Cerebellar nuclear complex (tissue), 1 donor: ENCODE measurements at regions not wholly inside any gene's neighbourhood (a gene's known extent, or its start where the extent isn't known, plus 50 kb on each side); places are given as distances from the start of the nearest gene placed in this dataset.
"Not testable (repeated sequence)": the region's sequence is repeated elsewhere in the genome, so short reads cannot be mapped to it uniquely, and the experiment has no call there.

Experiments
- DNase-seq, 2 experiments: peaks; one replicate each; lab custom pipeline; 2025; lab: John Stamatoyannopoulos, UW

- no peak for DNase-seq
These were observed 257.0 kb upstream of the MINDY3 start for GRCh38 chr10:16117305-16117695.

DNA sequence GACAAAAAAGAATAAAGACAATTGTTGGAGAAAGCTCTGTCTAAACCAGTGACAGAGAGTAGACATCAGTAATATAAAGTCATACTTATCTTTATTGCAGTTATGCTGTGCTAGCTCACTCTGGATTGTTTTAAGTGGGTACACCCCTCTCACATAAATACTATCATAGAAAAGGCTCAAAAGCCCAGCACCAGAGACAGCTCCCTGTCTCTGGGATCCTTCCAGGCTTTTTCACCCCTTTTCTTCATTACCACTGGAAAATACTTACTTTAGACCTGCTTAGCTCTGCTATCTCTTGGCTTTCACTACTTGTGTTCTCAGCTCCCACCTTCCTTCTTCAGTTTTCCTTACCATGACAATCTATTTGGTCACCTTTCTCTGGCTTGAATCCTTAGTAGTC, 259.1 kb upstream of the MINDY3 start:
- DNase-seq: no peak

GRCh38 chr10:16120563-16120962, 260.3 kb upstream of the MINDY3 start:
- DNase-seq: no peak

DNA sequence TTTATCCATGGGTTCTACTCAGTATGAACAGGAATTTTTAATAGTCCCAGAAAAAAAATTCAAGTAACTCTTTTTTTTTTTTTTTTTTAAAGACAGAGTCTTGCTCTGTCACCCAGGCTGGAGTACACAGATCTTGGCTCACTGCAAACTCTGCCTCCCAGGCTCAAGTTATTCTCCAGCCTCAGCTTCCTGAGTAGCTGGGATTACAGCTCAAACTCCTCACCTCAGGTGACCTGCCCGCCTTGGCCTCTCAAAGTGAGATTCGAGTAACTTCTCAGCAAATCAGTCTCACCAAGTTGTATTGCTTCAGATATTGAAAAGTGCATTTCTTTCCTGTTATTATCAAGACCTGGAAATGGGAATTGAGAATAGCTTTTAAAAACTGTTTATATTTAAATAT, 281.2 kb upstream of the MINDY3 start:
- no peak for DNase-seq

DNA sequence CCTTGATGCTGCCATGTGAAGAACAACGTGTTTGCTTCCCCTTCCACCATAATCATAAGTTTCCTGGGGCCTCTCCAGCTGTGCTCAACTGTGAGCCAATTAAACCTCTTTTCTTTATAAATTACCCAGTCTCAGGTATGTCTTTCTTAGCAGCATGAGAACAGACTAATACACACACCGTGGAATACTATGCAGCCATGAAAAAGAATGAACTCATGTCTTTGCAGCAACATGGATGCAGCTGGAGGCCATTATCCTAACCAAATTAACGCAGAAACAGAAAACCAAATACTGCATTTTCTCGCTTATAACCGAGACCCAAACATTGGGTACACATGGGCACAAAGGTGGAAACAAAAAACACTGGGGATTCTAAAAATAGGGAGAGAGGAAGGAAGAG, 286.7 kb upstream of the MINDY3 start:
- DNase-seq: no peak

GRCh38 chr10:16155834-16156233, 281.0 kb upstream of the PTER start:
- no peak for DNase-seq

- DNase-seq: no peak
These were observed 280.1 kb upstream of the PTER start for GRCh38 chr10:16156681-16157080.

DNA sequence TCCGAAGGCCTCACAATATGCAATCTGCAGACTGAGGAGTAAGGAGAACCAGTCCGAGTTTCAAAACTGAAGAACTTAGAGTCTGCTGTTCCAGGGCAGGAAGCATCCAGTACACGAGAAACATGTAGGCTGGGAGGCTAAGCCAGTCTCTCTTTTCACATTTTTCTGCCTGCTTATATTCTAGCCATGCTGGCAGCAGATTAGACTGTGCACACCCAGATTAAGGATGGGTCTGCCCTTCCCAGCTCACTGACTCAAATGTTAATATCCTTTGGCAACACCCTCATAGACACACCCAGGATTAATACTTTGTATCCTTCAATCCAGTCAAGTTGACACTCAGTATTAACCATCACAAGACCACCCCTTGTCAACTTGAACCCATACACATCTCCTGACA, 271.7 kb upstream of the PTER start:
- not testable (repeated sequence) for DNase-seq

GRCh38 chr10:16182144-16182543, 254.7 kb upstream of the PTER start:
- no peak for DNase-seq

GRCh38 chr10:16182688-16183087, 254.1 kb upstream of the PTER start:
- no peak for DNase-seq

GRCh38 chr10:16184096-16184597, 252.7 kb upstream of the PTER start:
- DNase-seq: no peak

- DNase-seq: no peak
These were observed 251.9 kb upstream of the PTER start for GRCh38 chr10:16184906-16185305.

DNA sequence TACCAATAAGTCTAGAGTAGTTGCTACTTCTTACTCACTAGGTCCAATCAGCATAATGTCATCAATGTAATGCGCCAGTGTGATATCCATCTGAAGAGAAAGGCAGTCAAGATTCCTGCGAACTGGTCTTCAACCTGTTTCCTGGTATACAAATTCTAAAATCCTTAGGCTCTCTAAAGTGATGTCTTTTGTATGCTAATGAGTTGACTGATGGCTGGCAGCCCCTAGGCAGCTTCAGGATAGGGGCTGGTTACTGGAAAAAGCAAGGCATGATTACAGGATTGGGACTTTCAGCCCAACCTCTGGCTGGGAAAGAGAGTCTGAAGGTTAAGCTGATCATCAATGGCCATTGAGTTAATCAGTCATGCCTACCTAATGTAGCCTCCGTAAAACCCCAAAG, 250.2 kb upstream of the PTER start:
- no peak for DNase-seq

DNA sequence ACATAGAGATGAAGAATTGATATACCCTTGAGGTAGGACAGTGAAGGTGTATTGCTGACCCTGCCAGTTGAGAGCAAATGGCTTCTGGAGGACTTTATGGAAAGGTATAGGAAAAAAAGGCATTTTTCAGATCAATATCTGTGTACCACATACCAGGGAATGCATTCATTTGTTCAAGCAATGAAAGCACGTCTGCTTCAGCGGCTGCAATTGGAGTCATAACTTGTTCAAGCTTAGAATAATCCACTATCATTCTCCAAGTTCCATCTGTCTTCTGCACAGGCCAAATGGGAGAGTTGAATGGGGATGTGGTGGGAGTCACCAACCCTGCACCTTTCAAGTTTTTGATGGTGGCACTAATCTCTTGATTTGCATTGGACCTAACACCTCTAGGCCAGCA, 249.6 kb upstream of the PTER start:
- DNase-seq: no peak

GRCh38 chr10:16192337-16192736, 244.5 kb upstream of the PTER start:
- DNase-seq: no peak

GRCh38 chr10:16193241-16193640, 243.6 kb upstream of the PTER start:
- DNase-seq: no peak

- no peak for DNase-seq
These were observed 241.5 kb upstream of the PTER start for GRCh38 chr10:16195178-16195769.

- DNase-seq: no peak
These were observed 240.9 kb upstream of the PTER start for GRCh38 chr10:16195894-16196293.

GRCh38 chr10:16199216-16199615, 237.6 kb upstream of the PTER start:
- no peak for DNase-seq

DNA sequence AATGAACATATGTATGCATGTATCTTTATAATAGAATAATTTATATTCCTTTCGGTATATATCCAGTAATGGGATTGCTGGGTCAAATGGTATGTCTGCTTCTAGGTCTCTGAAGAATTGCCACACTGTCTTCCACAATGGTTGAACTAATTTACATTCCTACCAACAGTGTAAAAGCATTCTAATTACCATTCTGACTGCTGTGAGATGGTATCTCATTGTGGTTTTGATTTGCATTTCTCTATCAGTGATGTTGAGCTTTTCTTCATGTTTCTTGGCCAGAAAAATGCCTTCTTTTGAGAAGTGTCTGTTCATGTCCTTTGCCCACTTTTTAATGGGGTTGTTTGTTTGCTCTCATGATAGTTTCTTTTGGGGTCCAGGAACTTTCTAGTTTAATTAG, 213.2 kb upstream of the PTER start:
- not testable (repeated sequence) for DNase-seq

DNA sequence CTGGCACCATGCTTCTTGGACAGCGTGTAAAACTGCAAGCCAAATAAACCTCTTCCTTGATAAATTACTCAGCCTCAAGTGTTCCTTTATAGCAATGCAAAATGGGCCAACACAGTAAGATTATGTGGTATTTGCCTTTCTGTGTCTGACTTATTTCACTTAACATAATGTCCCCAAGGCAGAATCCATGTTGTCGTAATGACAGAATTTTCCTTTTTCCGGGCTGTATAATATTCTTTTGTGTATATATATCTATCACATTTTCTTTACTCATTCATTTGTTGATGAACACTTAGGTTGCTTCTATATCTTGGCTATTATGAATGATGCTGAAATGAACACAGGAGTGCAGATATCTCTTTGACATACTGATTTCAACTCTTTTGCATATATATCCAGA, 209.1 kb upstream of the PTER start:
- no peak for DNase-seq

- DNase-seq: no peak
These were observed 205.6 kb upstream of the PTER start for GRCh38 chr10:16231176-16231575.

- no peak for DNase-seq
These were observed 204.9 kb upstream of the PTER start for GRCh38 chr10:16231734-16232435.

DNA sequence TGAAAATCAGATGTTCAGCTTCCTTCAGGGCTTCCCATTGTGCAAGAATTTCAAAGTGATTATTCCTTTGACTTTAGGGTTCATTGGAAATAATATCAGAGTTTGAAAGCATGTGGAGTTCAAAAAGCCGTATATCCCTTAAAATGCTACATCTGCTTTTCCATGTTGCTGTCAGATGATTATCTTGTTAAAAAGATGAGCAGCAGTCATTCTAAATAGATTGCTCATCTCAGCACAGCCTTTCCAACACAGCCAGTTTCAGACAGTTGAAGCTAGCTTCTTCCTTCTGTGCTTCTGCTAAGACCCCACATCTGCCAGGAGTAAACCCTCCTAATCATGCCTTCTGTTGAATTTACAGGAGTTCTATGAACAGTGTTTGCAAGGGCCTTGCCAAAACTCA, 204.4 kb upstream of the PTER start:
- DNase-seq: no peak
